HG02973 (cell line): ENCODE measurements at regions not wholly inside any gene's neighbourhood (a gene's known extent, or its start where the extent isn't known, plus 50 kb on each side); places are given as distances from the start of the nearest gene placed in this dataset.
"Not testable (repeated sequence)": the region's sequence is repeated elsewhere in the genome, so short reads cannot be mapped to it uniquely, and the experiment has no call there.

Source experiments
- ATAC-seq: cut with Tn5 transposase; IDR thresholded peaks from one replicate; pipeline ENCODE4 v1.9.1; 2021; ENCODE audit warnings: moderate library complexity; ENCODE audit not compliant: unreplicated experiment

GRCh38 chr13:46467694-46468093 lies 80.6 kb upstream of the RUBCNL start:
- ATAC-seq, result not testable (repeated sequence)

GRCh38 chr13:46466074-46466473 lies 79.0 kb upstream of the RUBCNL start:
- not testable (repeated sequence) for ATAC-seq

- ATAC-seq, result no peak
Measured at GRCh38 chr13:46463719-46464118, 76.7 kb upstream of the RUBCNL start.

GRCh38 chr13:46460223-46460622 lies 73.2 kb upstream of the RUBCNL start:
- not testable (repeated sequence) for ATAC-seq

- not testable (repeated sequence) for ATAC-seq
Measured at GRCh38 chr13:46457255-46457654, 70.2 kb upstream of the RUBCNL start.

DNA sequence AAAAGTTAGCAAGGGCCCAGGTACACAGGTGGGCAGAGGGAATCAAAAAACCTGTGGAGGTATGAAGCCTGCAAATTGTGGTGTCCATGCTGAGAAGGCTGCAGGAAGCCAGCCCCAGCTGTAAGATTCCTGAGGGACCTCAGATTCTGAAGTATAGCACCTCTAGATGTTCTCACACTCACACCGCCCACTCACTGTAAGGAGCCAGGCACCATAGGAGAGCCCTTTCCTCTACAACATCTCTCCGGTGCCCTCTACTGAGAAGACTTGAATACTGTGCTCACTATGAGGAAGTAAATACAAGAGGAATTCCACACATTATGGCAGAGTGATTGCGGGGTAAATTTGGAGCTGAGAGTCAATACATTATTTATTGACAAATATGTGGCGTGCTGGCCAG lies 68.9 kb upstream of the RUBCNL start:
- peak; percentile 94 for ATAC-seq

GRCh38 chr13:46451145-46451544 lies 64.1 kb upstream of the RUBCNL start:
- ATAC-seq, result not testable (repeated sequence)

DNA sequence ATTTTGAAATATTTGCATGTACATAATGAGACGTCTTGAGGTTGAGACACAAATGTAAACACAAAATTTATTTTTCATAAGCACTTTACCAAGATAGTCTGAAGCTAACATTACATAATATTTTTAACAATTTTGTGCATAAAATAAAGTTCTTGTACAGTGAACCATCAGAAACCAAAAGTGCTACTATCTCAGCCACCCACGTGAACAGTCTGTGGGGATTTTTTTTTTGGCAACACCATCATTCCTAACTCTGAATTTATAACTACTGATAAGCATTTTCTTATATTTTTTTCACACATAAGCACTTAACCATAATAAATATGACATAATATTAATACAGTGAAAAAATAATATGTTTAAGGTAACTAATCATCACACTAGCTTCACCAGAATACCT lies 62.9 kb upstream of the RUBCNL start:
- ATAC-seq, result not testable (repeated sequence)

GRCh38 chr13:46448148-46448547 lies 61.1 kb upstream of the RUBCNL start:
- not testable (repeated sequence) for ATAC-seq

- ATAC-seq, result not testable (repeated sequence)
Measured at GRCh38 chr13:46437808-46438404, 50.9 kb upstream of the RUBCNL start.
